ENCODE measurements at regions not wholly inside any gene's neighbourhood (a gene's known extent, or its start where the extent isn't known, plus 50 kb on each side); places are given as distances from the start of the nearest gene placed in this dataset.

DNA sequence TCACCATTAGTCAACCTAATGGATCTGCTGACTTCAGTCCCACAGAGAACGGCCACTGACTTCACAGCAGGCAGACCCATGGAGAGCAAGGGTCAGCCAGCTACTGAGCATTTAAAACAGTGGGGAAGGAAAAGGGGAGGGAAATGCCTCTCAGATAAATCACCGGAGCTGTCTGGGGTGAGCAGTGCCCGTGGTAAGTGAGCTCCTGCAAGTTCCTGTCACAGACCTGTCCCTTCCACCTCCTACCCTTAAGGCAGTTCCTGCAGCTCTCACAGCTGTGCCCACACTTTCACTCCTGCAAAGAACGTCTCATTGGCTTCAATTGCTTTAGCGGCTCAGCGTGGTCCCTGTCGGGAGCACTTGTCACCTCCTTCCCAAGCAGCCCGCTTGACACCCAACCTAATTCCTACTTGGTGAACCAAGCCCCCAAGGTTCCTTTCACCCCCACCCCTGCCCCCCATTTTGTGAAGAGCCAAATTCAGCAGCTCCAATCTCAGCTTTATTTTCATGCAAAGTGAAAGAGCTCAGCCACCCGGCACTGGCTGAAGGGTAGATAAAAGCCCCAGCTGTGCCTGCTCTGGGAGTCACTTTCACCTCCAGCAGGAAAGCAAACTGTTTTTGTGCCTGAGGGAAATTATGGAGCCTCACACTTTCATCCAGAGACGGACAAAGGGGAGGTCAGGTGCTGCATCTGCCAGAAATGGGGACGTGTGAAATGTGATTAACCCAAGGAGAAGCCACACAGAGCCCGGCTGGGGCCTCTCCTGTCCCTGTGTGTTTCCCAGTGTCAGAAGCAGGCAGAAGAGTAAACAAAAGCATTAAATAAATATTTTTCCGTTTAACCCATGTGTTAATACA, 306.2 kb downstream of the TTLL7 start:
- intact Hi-C loops (cut with DNase I) = no loop called here
- no peaks in the 10 kb centered on the region for H3K27me3 ChIP-seq
- DNase-seq = peak in 5 of 6 donors; percentile 15 to 48 (median 22)
- no peaks in the 10 kb centered on the region for H3K36me3 ChIP-seq
- no peaks in the 10 kb centered on the region for H3K9me3 ChIP-seq
- TF ChIP-seq, protein P1, sequence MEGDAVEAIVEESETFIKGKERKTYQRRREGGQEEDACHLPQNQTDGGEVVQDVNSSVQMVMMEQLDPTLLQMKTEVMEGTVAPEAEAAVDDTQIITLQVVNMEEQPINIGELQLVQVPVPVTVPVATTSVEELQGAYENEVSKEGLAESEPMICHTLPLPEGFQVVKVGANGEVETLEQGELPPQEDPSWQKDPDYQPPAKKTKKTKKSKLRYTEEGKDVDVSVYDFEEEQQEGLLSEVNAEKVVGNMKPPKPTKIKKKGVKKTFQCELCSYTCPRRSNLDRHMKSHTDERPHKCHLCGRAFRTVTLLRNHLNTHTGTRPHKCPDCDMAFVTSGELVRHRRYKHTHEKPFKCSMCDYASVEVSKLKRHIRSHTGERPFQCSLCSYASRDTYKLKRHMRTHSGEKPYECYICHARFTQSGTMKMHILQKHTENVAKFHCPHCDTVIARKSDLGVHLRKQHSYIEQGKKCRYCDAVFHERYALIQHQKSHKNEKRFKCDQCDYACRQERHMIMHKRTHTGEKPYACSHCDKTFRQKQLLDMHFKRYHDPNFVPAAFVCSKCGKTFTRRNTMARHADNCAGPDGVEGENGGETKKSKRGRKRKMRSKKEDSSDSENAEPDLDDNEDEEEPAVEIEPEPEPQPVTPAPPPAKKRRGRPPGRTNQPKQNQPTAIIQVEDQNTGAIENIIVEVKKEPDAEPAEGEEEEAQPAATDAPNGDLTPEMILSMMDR (IDR thresholded peaks at IDR 0.05) = no peak
- peaks cover 0 to 9% (median 0%) of the 10 kb centered on the region in 3 donors for H3K4me1 ChIP-seq
- H3K27ac ChIP-seq = peak overlapping the region in 2 of 4 donors; percentile 33 to 55
- ATAC-seq = peak; percentile 62 to 80 (median 76)
- no peak for FAIRE-seq
- 5 to 6% methylated on average over 13 of the region's 13 CpGs for WGBS, 2 donors
- H3K4me3 ChIP-seq = peak overlapping the region; percentile 9 to 36 (median 29)

- FAIRE-seq (no peak), DNase-seq (no peak), ATAC-seq (peak in 1 of 4 donors; percentile 11)
- WGBS, 2 donors = 96 to 99% methylated on average over 8 of the region's 8 CpGs
- H3K4me1 ChIP-seq = peaks cover 0 to 9% (median 0%) of the 10 kb centered on the region in 3 donors
- no peak overlapping the region for H3K27ac ChIP-seq
- intact Hi-C loops (cut with DNase I) = no loop called here
- no peaks in the 10 kb centered on the region for H3K36me3 ChIP-seq
- H3K4me3 ChIP-seq = no peak overlapping the region
- no peaks in the 10 kb centered on the region for H3K9me3 ChIP-seq
- H3K27me3 ChIP-seq = no peaks in the 10 kb centered on the region
- TF ChIP-seq, protein P1 (IDR thresholded peaks at IDR 0.05) = no peak
These were observed 306.9 kb downstream of the TTLL7 start for GRCh38 chr1:83691953-83692500.

DNA sequence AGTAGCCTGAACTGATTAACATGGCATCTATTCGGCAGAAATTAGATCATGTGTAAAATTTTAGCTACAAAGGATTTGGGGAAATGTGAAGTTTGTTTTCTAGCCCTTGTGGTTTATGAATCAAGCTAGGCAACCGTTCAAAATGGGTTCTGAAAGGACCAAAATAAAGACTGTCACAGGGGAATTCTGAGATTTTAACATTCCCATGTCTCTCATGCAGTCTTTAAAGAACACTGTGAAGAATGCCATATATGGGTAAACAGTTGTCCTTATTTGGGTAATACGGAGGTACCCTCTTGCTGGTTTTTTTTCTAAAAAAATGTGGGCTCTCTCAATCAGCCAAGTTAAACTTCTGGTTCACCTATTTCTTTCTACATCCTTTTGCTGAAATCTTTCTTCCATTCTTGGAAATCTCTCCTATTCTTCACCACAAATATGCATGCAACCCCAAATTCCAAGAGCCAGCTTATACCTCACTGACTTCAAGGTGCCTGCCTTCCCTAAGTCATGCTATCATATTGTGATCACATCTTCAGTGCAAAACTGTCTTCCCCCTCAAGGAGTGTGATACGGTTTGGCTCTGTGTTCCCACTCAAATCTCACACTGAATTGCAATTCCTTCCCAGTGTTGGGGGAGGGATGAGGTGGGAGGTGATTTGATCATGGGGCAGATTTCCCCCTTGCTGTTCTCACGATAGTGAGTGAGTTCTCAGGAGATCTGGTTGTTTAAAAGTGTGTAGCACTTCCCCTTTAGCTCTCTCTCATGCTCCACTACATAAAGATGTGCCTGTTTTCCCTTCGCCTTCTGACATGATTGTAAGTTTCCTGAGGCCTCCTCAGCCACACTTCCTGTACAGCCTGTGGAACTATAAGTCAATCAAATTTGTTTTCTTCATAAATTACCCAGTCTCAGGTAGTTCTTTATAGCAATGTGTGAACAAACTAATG, 308.7 kb downstream of the TTLL7 start:
- FAIRE-seq (no peak), DNase-seq (no peak), ATAC-seq (no peak)
- Histone ChIP-seq H3K36me3 (no peaks in the 10 kb centered on the region), H3K9me3 (no peaks in the 10 kb centered on the region), H3K27ac (no peak overlapping the region), H3K4me3 (no peak overlapping the region), H3K27me3 (no peaks in the 10 kb centered on the region), H3K4me1 (peaks cover 0 to 9% (median 0%) of the 10 kb centered on the region in 3 donors)
- TF ChIP-seq, protein P1 (IDR thresholded peaks at IDR 0.05) = no peak
- WGBS, 2 donors = 71 to 92% methylated on average over 6 of the region's 6 CpGs
- intact Hi-C loops (cut with DNase I) = no loop called here

DNA sequence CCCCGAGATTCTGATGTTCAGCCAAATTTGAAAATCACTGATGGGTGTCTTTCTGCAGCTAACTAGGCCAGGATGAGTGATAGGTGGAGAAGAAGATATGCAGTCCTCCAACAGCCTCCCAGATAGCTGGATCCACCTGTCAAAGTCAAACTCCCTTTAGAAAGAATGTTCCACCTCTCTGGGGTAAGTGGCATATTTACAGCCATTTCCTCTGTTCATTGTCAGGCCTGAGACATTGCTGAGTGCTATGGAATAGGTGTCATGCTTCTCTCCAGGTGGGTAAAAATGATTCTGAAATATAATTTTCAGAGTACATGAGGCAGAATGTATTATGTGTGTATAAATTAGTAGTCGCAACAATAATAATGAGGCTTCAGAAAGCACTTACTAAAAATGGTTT, 316.8 kb downstream of the TTLL7 start:
- H3K27me3 ChIP-seq = no peaks in the 10 kb centered on the region
- TF ChIP-seq, protein P1 (IDR thresholded peaks at IDR 0.05) = no peak
- no peak overlapping the region for H3K4me3 ChIP-seq
- 92% methylated on average over 2 of the region's 2 CpGs for WGBS, 2 donors
- H3K36me3 ChIP-seq = no peaks in the 10 kb centered on the region
- H3K4me1 ChIP-seq = no peaks in the 10 kb centered on the region
- DNase-seq (no peak), ATAC-seq (no peak), FAIRE-seq (no peak)
- intact Hi-C loops (cut with DNase I) = no loop called here
- H3K27ac ChIP-seq = no peak overlapping the region
- no peaks in the 10 kb centered on the region for H3K9me3 ChIP-seq

Measured in pancreas (tissue), 10 donors.